PFSK-1 (cell line): ENCODE measurements at regions not wholly inside any gene's neighbourhood (a gene's known extent, or its start where the extent isn't known, plus 50 kb on each side); places are given as distances from the start of the nearest gene placed in this dataset.

ENCODE experiments used
- FOXP2 ChIP-seq: optimal IDR thresholded peaks from 2 replicates; pipeline ENCODE3; 2011; ENCODE audit warnings: borderline replicate concordance, control low read depth, inconsistent platforms; ENCODE audit not compliant: insufficient read depth; ENCODE audit errors: extremely low read length, extremely low read depth
- POLR2AphosphoS5 ChIP-seq: IDR thresholded peaks from 2 replicates; pipeline ENCODE4 v1.6.1; 2012; ENCODE audit warnings: low read depth, mild to moderate bottlenecking, control low read depth, low read length, moderate library complexity
- REST ChIP-seq, 2 experiments: IDR thresholded peaks; 2 replicates each; pipeline versions ENCODE4 v1.6.1 to v1.8.0; 2011 to 2012; ENCODE audit warnings: low read depth in 2 of 2, low read length in 2 of 2, control low read depth in 1 of 2, inconsistent platforms in 1 of 2, mild to moderate bottlenecking in 1 of 2, moderate library complexity in 1 of 2; ENCODE audit not compliant: insufficient read depth in 1 of 2
- SIN3A ChIP-seq: IDR thresholded peaks from 2 replicates; pipeline ENCODE4 v1.6.1; 2012; ENCODE audit warnings: mild to moderate bottlenecking, low read length, moderate library complexity, borderline replicate concordance; ENCODE audit not compliant: insufficient read depth
- TAF1 ChIP-seq: IDR thresholded peaks from 2 replicates; pipeline ENCODE4 v1.6.1; 2012; ENCODE audit warnings: low read length, control low read depth, borderline replicate concordance; ENCODE audit not compliant: insufficient read depth

- TF ChIP-seq FOXP2 (no peak), SIN3A (no peak)
These were observed 70.7 kb downstream of the RPLP1 start for GRCh38 chr15:69523010-69524001.

- TF ChIP-seq POLR2AphosphoS5 (no peak), FOXP2 (no peak), REST (IDR thresholded peaks at IDR 0.05; ENCODE audit: insufficient read depth in 1 of 2, low read depth in 2 of 2, low read length in 2 of 2) (no peak), SIN3A (no peak), TAF1 (no peak)
These were observed 71.7 kb downstream of the RPLP1 start for GRCh38 chr15:69524296-69524695.

GRCh38 chr15:69524814-69525213, 72.2 kb downstream of the RPLP1 start:
- no peak for TF ChIP-seq POLR2AphosphoS5
- no peak for TF ChIP-seq FOXP2
- TF ChIP-seq REST (IDR thresholded peaks at IDR 0.05; ENCODE audit: insufficient read depth in 1 of 2, low read depth in 2 of 2, low read length in 2 of 2): no peak
- no peak for TF ChIP-seq SIN3A
- TF ChIP-seq TAF1: no peak

- TF ChIP-seq SIN3A (no peak), REST (IDR thresholded peaks at IDR 0.05; ENCODE audit: insufficient read depth in 1 of 2, low read depth in 2 of 2, low read length in 2 of 2) (no peak), POLR2AphosphoS5 (no peak), TAF1 (no peak), FOXP2 (no peak)
These were observed 72.9 kb downstream of the RPLP1 start for GRCh38 chr15:69525543-69525942.

GRCh38 chr15:69526081-69527061, 73.8 kb downstream of the RPLP1 start:
- TF ChIP-seq SIN3A (no peak), TAF1 (no peak), REST (IDR thresholded peaks at IDR 0.05; ENCODE audit: insufficient read depth in 1 of 2, low read depth in 2 of 2, low read length in 2 of 2) (no peak), FOXP2 (no peak), POLR2AphosphoS5 (no peak)
